ENCODE measurements at regions not wholly inside any gene's neighbourhood (a gene's known extent, or its start where the extent isn't known, plus 50 kb on each side); places are given as distances from the start of the nearest gene placed in this dataset.

DNA sequence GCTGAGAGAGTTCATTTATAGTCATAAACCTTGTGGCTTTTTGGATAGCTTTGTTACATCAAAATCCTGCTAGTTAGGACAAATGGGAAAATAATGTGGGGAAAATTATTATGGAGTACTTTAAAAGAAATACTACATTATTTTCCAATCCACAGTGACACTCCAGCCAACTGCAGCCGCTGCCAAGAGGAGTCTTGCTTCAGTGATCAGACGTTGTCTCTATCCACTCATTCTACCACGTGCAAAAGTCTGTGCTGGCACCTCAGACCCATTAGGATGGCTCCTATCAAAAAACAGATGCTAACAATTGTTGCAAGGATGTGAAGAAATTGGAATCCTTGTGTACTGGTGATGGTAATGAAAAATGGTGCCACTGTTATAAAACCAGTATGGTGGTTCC is 128.6 kb upstream of the IQSEC1 start:
- TF ChIP-seq, protein P1, sequence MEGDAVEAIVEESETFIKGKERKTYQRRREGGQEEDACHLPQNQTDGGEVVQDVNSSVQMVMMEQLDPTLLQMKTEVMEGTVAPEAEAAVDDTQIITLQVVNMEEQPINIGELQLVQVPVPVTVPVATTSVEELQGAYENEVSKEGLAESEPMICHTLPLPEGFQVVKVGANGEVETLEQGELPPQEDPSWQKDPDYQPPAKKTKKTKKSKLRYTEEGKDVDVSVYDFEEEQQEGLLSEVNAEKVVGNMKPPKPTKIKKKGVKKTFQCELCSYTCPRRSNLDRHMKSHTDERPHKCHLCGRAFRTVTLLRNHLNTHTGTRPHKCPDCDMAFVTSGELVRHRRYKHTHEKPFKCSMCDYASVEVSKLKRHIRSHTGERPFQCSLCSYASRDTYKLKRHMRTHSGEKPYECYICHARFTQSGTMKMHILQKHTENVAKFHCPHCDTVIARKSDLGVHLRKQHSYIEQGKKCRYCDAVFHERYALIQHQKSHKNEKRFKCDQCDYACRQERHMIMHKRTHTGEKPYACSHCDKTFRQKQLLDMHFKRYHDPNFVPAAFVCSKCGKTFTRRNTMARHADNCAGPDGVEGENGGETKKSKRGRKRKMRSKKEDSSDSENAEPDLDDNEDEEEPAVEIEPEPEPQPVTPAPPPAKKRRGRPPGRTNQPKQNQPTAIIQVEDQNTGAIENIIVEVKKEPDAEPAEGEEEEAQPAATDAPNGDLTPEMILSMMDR (conservative IDR thresholded peaks at IDR 0.05), result no peak
- no peak for TF ChIP-seq ZFX (IDR thresholded peaks at IDR 0.05)
